Liver (tissue), 7 donors: ENCODE measurements at regions not wholly inside any gene's neighbourhood (a gene's known extent, or its start where the extent isn't known, plus 50 kb on each side); places are given as distances from the start of the nearest gene placed in this dataset.
"Not testable (repeated sequence)": the region's sequence is repeated elsewhere in the genome, so short reads cannot be mapped to it uniquely, and the experiment has no call there.

Experiments
- DNase-seq: peaks from one replicate; pipeline ENCODE4 v3.0.0-alpha.2; 2017; ENCODE audit warnings: low spot score
- H3K27ac ChIP-seq, 2 donors: one replicate each; pipeline ENCODE4 v1.7.0; 2013; ENCODE audit warnings: inconsistent platforms in 2 of 2, low read length in 2 of 2, control low read depth in 1 of 2, low read depth in 1 of 2, mild to moderate bottlenecking in 1 of 2
- H3K27me3 ChIP-seq, 4 donors: one replicate each; pipeline versions ENCODE4 v1.6.1 to v1.7.0; 2013; ENCODE audit warnings: low read length in 3 of 4, inconsistent platforms in 1 of 4, mild to moderate bottlenecking in 1 of 4, moderate library complexity in 1 of 4; ENCODE audit not compliant: control insufficient read depth in 4 of 4, insufficient read depth in 4 of 4
- H3K36me3 ChIP-seq, 4 donors: one replicate each; pipeline versions ENCODE4 v1.6.1 to v1.7.0; 2013; ENCODE audit warnings: low read length in 3 of 4, mild to moderate bottlenecking in 3 of 4, low read depth in 1 of 4, moderate library complexity in 1 of 4; ENCODE audit not compliant: control insufficient read depth in 4 of 4, insufficient read depth in 3 of 4
- H3K4me1 ChIP-seq, 4 donors: one replicate each; pipeline versions ENCODE4 v1.6.1 to v1.7.0; 2013; ENCODE audit warnings: low read length in 3 of 4, mild to moderate bottlenecking in 3 of 4, moderate library complexity in 1 of 4; ENCODE audit not compliant: control insufficient read depth in 4 of 4, insufficient read depth in 4 of 4
- H3K4me3 ChIP-seq, 3 donors: one replicate each; pipeline versions ENCODE4 v1.6.1 to v1.7.0; 2013; ENCODE audit warnings: low read length in 3 of 3, control low read depth in 1 of 3, low read depth in 1 of 3, mild to moderate bottlenecking in 1 of 3
- H3K9ac ChIP-seq, 2 donors: one replicate each; pipeline ENCODE4 v1.7.0; 2013; ENCODE audit warnings: low read length in 2 of 2, mild to moderate bottlenecking in 2 of 2, moderate library complexity in 2 of 2, control low read depth in 1 of 2, low read depth in 1 of 2
- H3K9me3 ChIP-seq, 4 donors: one replicate each; pipeline versions ENCODE4 v1.6.1 to v1.7.0; 2013; ENCODE audit warnings: low read length in 3 of 4; ENCODE audit not compliant: control insufficient read depth in 4 of 4
- FOXA2 ChIP-seq: IDR thresholded peaks from 2 replicates; pipeline ENCODE4 v1.6.1; 2016; ENCODE audit warnings: antibody characterized with exemption
- GABPA ChIP-seq, 2 donors: IDR thresholded peaks in 1 of 2; conservative IDR thresholded peaks in 1 of 2; 2 replicates each; pipeline ENCODE4 v1.6.1; 2016; ENCODE audit warnings: antibody characterized with exemption in 2 of 2, mild to moderate bottlenecking in 1 of 2, moderate library complexity in 1 of 2
- HNF4A ChIP-seq, 2 donors: conservative IDR thresholded peaks; 2 replicates each; pipeline ENCODE4 v1.6.1; 2016; ENCODE audit warnings: antibody characterized with exemption in 2 of 2, mild to moderate bottlenecking in 2 of 2
- NR2F2 ChIP-seq: IDR thresholded peaks from 2 replicates; pipeline ENCODE4 v1.6.1; 2016; ENCODE audit warnings: antibody characterized with exemption
- RXRA ChIP-seq, 2 donors: IDR thresholded peaks; 2 replicates each; pipeline ENCODE4 v1.6.1; 2017 to 2018; ENCODE audit warnings: antibody characterized with exemption in 2 of 2, mild to moderate bottlenecking in 1 of 2
- YY1 ChIP-seq: IDR thresholded peaks from 2 replicates; pipeline ENCODE4 v1.6.1; 2016; ENCODE audit warnings: antibody characterized with exemption, mild to moderate bottlenecking
- WGBS: extraction: QIAGEN DNeasy Blood & Tissue Kit; methylation state at CpG from one replicate; pipeline ENCODE4 v1.1.7; 2013; 5-methylcytosine and 5-hydroxymethylcytosine counted together
- donor health status: healthy.
- donor health status: healthy.
- donor health status: healthy.
- donor health status: healthy.

DNA sequence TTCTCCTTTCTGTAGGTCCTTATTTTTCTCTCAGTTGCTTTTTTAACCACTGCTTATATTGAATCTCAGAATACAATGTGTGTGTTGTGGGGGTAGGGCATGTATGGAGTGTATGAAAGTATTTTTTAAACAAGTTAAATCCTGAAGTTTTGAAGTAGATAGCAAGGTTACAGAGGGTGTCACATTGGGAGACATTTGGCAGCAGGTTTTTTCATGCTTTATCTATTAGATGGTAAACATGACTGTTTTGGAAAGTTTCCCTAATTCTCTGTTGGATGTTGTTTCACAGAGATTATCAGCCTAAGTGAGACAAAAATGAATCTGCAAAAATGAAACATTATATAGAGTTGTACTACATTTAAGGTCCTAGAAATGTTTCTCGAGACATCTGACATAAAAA lies 190.6 kb upstream of the ARPP21 start:
- no peaks in the 10 kb centered on the region for H3K9me3 ChIP-seq
- H3K4me3 ChIP-seq, result no peak overlapping the region
- H3K36me3 ChIP-seq, result no peaks in the 10 kb centered on the region
- no peak for DNase-seq
- H3K27me3 ChIP-seq, result no peaks in the 10 kb centered on the region
- TF ChIP-seq FOXA2 (peak; percentile 38), RXRA (IDR thresholded peaks at IDR 0.05) (no peak)
- 36% methylated on average over 1 of the region's 1 CpG for WGBS
- no peak overlapping the region for H3K27ac ChIP-seq
- H3K4me1 ChIP-seq, result peaks cover 0 to 15% (median 4%) of the 10 kb centered on the region in 4 donors
- H3K9ac ChIP-seq, result no peak overlapping the region

DNA sequence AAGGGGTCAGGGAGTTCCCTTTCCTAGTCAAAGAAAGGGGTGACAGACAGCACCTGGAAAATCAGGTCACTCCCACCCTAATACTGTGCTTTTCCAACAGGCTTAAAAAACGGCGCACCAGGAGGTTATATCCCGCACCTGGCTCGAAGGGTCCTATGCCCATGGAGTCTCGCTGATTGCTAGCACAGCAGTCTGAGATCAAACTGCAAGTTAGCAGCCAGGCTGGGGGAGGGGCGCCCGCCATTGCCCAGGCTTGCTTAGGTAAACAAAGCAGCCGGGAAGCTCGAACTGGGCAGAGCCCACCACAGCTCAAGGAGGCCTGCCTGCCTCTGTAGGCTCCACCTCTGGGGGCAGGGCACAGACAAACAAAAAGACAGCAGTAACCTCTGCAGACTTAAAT lies 184.5 kb upstream of the ARPP21 start:
- not testable (repeated sequence) for H3K4me3 ChIP-seq, H3K9ac ChIP-seq, H3K27me3 ChIP-seq, DNase-seq, H3K36me3 ChIP-seq, H3K9me3 ChIP-seq, H3K27ac ChIP-seq, H3K4me1 ChIP-seq
- 93% methylated on average over 9 of the region's 9 CpGs for WGBS

DNA sequence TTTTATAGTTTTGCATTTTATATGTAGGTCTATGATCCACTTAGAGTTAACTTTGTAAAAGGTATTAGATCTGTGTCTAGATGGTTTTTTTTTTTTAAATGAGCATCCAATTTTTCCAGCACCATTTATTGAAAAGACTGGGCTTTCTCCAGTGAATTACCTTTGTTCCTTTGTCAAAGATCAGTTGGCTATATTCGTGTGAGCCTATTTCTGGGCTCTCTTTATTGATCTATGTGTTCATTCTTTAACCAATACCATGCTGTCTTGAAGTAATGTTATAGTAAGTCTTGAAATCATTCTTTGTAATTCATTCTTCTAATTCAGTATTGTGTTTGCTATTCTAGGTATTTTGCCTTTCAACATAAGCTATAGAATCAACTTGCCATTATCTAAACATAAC lies 165.4 kb upstream of the ARPP21 start:
- Histone ChIP-seq H3K9me3 (no peaks in the 10 kb centered on the region), H3K4me3 (no peak overlapping the region), H3K27me3 (no peaks in the 10 kb centered on the region), H3K9ac (no peak overlapping the region), H3K4me1 (no peaks in the 10 kb centered on the region), H3K36me3 (no peaks in the 10 kb centered on the region), H3K27ac (no peak overlapping the region)
- peak in 1 of 2 donors; percentile 57 for TF ChIP-seq HNF4A (conservative IDR thresholded peaks at IDR 0.05)
- no peak for TF ChIP-seq GABPA (IDR thresholded peaks at IDR 0.05 in 1 of 2, conservative IDR thresholded peaks at IDR 0.05 in 1 of 2)
- 6% methylated on average over 1 of the region's 1 CpG for WGBS
- no peak for DNase-seq

DNA sequence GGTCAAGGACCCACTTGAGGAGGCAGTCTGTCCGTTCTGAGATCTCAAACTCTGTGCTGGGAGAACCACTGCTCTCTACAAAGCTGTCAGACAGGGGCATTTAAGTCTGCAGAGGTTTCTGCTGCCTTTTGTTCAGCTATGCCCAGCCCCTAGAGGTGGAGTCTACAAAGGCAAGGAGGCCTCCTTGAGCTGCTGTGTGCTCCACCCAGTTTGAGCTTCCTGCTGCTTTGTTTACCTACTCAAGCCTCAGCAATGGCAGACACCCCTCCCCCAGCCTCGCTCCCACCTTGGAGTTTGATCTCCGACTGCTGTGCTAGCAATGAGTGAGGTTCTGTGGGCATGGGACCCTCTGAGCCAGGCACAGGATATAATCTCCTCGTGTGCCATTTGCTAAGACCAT lies 156.8 kb upstream of the ARPP21 start:
- H3K4me1 ChIP-seq, DNase-seq, H3K27me3 ChIP-seq, H3K9me3 ChIP-seq, H3K9ac ChIP-seq, H3K27ac ChIP-seq, H3K36me3 ChIP-seq, H3K4me3 ChIP-seq: not testable (repeated sequence)
- WGBS, result 78% methylated on average over 4 of the region's 4 CpGs

DNA sequence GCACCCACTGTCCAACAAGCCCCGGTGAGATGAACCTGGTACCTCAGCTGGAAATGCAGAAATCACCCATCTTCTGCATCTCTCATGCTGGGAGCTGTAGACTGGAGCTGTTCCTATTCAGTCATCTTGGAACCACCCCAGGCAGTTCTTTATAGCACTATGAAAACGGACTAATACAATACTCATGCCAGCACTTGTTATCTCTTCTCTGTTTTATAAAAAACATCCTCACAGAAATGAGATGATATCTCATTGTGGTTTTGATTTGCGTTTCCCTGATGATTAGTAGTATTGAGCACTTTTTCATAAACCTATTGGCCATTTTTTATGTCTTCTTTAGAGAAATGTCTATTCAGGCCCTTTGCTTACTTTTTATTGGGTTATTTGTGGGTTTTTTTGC lies 156.2 kb upstream of the ARPP21 start:
- DNase-seq, result no peak
- WGBS, result 82% methylated on average over 3 of the region's 3 CpGs
- H3K4me3 ChIP-seq, result no peak overlapping the region
- TF ChIP-seq YY1, result no peak
- no peak for TF ChIP-seq GABPA (IDR thresholded peaks at IDR 0.05 in 1 of 2, conservative IDR thresholded peaks at IDR 0.05 in 1 of 2)
- TF ChIP-seq NR2F2, result no peak
- H3K27ac ChIP-seq, result no peak overlapping the region
- H3K9ac ChIP-seq, result no peak overlapping the region
- no peaks in the 10 kb centered on the region for H3K9me3 ChIP-seq
- H3K4me1 ChIP-seq, result no peaks in the 10 kb centered on the region
- no peaks in the 10 kb centered on the region for H3K36me3 ChIP-seq
- H3K27me3 ChIP-seq, result no peaks in the 10 kb centered on the region
